K562 (cell line): ENCODE measurements at regions not wholly inside any gene's neighbourhood (a gene's known extent, or its start where the extent isn't known, plus 50 kb on each side); places are given as distances from the start of the nearest gene placed in this dataset.

Experiments
- ATAC-seq: fragments of 200-7000 bp; cut with Tn5 transposase; 3 replicates; pipeline ENCODE4 v1.9.1; 2020; ENCODE audit warnings: moderate library complexity
- BruUV-seq: library from RNA; stranded (reverse); fragments of 400-500 nt; replicated peaks from 2 replicates; lab custom pipeline; 2021; lab: Mats Ljungman, UMichigan
- CTCF ChIA-PET: fragments of 300-600 bp; formaldehyde crosslinking; extraction: SDS; loops from one replicate; lab custom pipeline; 2021; ENCODE audit warnings: low intra/inter-chr PET ratio; lab: Yijun Ruan, JAX
- POLR2A ChIA-PET: fragments of 300-600, 350-650 bp; sonication (Branson Sonifier 250); formaldehyde crosslinking; extraction: SDS; loops from one replicate; lab custom pipeline; 2021; ENCODE audit warnings: antibody characterized with exemption, inconsistent platforms; lab: Yijun Ruan, JAX
- DNase-seq, 4 experiments: peaks; one replicate each; pipeline versions ENCODE4 v3.0.0 to v3.0.0-alpha.2; 2011 to 2018; ENCODE audit warnings: low spot score in 3 of 4, mixed read lengths in 3 of 4; ENCODE audit errors: extremely low read depth in 1 of 4
- FAIRE-seq: peaks from 2 replicates; lab custom pipeline; 2011; peaks lifted over from hg19 to GRCh38; lab: Jason Lieb, UNC
- H2AFZ ChIP-seq: 2 replicates; pipeline ENCODE4 v1.6.0; 2011; ENCODE audit warnings: low read depth, low read length, control low read depth, inconsistent platforms
- H3K27ac ChIP-seq: fragments of 200-600 bp; 3 replicates; pipeline ENCODE4 v1.8.0; 2011; ENCODE audit warnings: low read depth, mild to moderate bottlenecking, control low read depth, inconsistent platforms, low read length, moderate library complexity, mixed read lengths; ENCODE audit errors: extremely low read depth
- H3K27me3 ChIP-seq, 2 experiments: fragments of 300-600 bp in 1 of 2; 2 replicates in 1 of 2; 3 replicates in 1 of 2; pipeline versions ENCODE4 v1.6.0 to v1.8.0; 2011; ENCODE audit warnings: inconsistent platforms in 2 of 2, low read length in 2 of 2, mild to moderate bottlenecking in 1 of 2, mixed read lengths in 1 of 2, moderate library complexity in 1 of 2; ENCODE audit not compliant: control insufficient read depth in 2 of 2, insufficient read depth in 2 of 2
- H3K36me3 ChIP-seq: fragments of 300-600 bp; 3 replicates; pipeline ENCODE4 v1.8.0; 2011; ENCODE audit warnings: mild to moderate bottlenecking, low read length, inconsistent platforms; ENCODE audit not compliant: control insufficient read depth, insufficient read depth
- H3K4me1 ChIP-seq, 2 experiments: fragments of 200-600 bp in 1 of 2; replicated peaks in 1 of 2; 2 replicates in 1 of 2; 3 replicates in 1 of 2; pipeline versions ENCODE4 v1.5.1 to v1.8.0; 2011; ENCODE audit warnings: inconsistent platforms in 2 of 2, low read length in 2 of 2, mild to moderate bottlenecking in 1 of 2, mixed read lengths in 1 of 2, moderate library complexity in 1 of 2; ENCODE audit not compliant: control insufficient read depth in 2 of 2, insufficient read depth in 2 of 2
- H3K4me2 ChIP-seq: 2 replicates; pipeline ENCODE4 v1.6.1; 2011; ENCODE audit warnings: low read length, control low read depth, inconsistent platforms, mixed read lengths; ENCODE audit not compliant: insufficient read depth
- H3K4me3 ChIP-seq: fragments of 200-600 bp; sonication (generic), shearing (Covaris generic); 2 replicates; pipeline ENCODE4 v1.5.1; 2016; ENCODE audit warnings: control low read depth, inconsistent platforms
- H3K79me2 ChIP-seq: fragments of 200-600 bp; 3 replicates; pipeline ENCODE4 v1.8.0; 2011; ENCODE audit warnings: low read length, inconsistent platforms; ENCODE audit not compliant: control insufficient read depth, insufficient read depth
- H3K9ac ChIP-seq, 2 experiments: 2 replicates each; pipeline versions ENCODE4 v1.6.0 to v1.6.1; 2011; ENCODE audit warnings: low read depth in 2 of 2, low read length in 2 of 2, control low read depth in 1 of 2, inconsistent platforms in 1 of 2, mild to moderate bottlenecking in 1 of 2, mixed read lengths in 1 of 2; ENCODE audit not compliant: insufficient read depth in 1 of 2
- H3K9me1 ChIP-seq: one replicate; pipeline ENCODE4 v1.6.0; 2011; ENCODE audit warnings: inconsistent platforms, mild to moderate bottlenecking, low read length, moderate library complexity; ENCODE audit not compliant: control insufficient read depth, insufficient read depth
- H3K9me3 ChIP-seq: replicated peaks from 2 replicates; pipeline ENCODE4 v1.5.1; 2011; ENCODE audit warnings: low read depth, low read length, inconsistent platforms; ENCODE audit not compliant: control insufficient read depth, insufficient read depth
- H4K20me1 ChIP-seq: replicated peaks from 2 replicates; pipeline ENCODE4 v1.6.1; 2011; ENCODE audit warnings: low read length, inconsistent platforms, mixed read lengths; ENCODE audit not compliant: control insufficient read depth, insufficient read depth
- ARID3B ChIP-seq: fragments of 250-450 bp; sonication (Bioruptor Pico); IDR thresholded peaks from 2 replicates; pipeline ENCODE4 v1.4.0; 2020; ENCODE audit warnings: borderline replicate concordance
- BDP1 ChIP-seq: IDR thresholded peaks from 3 replicates; pipeline ENCODE4 v1.6.1; 2011; ENCODE audit not compliant: insufficient read length, insufficient read depth
- CHD4 ChIP-seq: fragments of 200-600 bp; sonication (generic); IDR thresholded peaks from 3 replicates; pipeline ENCODE4 v1.6.1; 2012; ENCODE audit warnings: low read depth, mild to moderate bottlenecking, mixed read lengths, low read length, inconsistent platforms; ENCODE audit not compliant: insufficient read depth, insufficient replicate concordance, poor library complexity, severe bottlenecking
- FOXK2 ChIP-seq, 2 experiments: fragments of 450-650 bp; IDR thresholded peaks in 1 of 2; conservative IDR thresholded peaks in 1 of 2; 2 replicates each; pipeline ENCODE4 v1.6.1; 2016; ENCODE audit warnings: low read depth in 2 of 2, mild to moderate bottlenecking in 1 of 2
- JUND ChIP-seq, 2 experiments: IDR thresholded peaks; 2 replicates in 1 of 2; 3 replicates in 1 of 2; pipeline ENCODE4 v1.6.1; 2011; ENCODE audit warnings: borderline replicate concordance in 2 of 2, low read depth in 2 of 2, low read length in 2 of 2, improper control_type of control experiment in 1 of 2, missing biosample characterization in 1 of 2, missing genetic modification characterization in 1 of 2, missing genetic modification reagents in 1 of 2
- MED1 ChIP-seq: sonication (generic); formaldehyde crosslinking; IDR thresholded peaks from 2 replicates; pipeline ENCODE4 v1.8.1; 2023; ENCODE audit warnings: missing genetic modification reagents, borderline replicate concordance
- RAD51 ChIP-seq: fragments of 450-650 bp; IDR thresholded peaks from 2 replicates; pipeline ENCODE4 v1.7.1; 2016; ENCODE audit warnings: low read depth, mild to moderate bottlenecking, borderline replicate concordance
- RBFOX2 ChIP-seq: fragments of 200-400 bp; formaldehyde crosslinking; IDR thresholded peaks from 2 replicates; pipeline ENCODE4 v1.6.1; 2017; ENCODE audit warnings: low read depth, mild to moderate bottlenecking, low read length, moderate library complexity
- SRF ChIP-seq, 2 experiments: fragments of 250-450, 450-650 bp in 1 of 2; sonication (Bioruptor Pico) in 1 of 2; sonication (generic) in 1 of 2; formaldehyde crosslinking; IDR thresholded peaks; 2 replicates each; pipeline versions ENCODE4 v1.5.0 to v1.5.1; 2020 to 2022; ENCODE audit warnings: mild to moderate bottlenecking in 1 of 2, missing genetic modification reagents in 1 of 2
- XRCC4 ChIP-seq: IDR thresholded peaks from one replicate; pipeline ENCODE4 v1.6.1; 2011; ENCODE audit not compliant: insufficient read depth, insufficient read length; ENCODE audit errors: extremely low read depth
- ZFP36 ChIP-seq: fragments of 150-350 bp; IDR thresholded peaks from 2 replicates; pipeline ENCODE4 v1.6.1; 2018; ENCODE audit warnings: low read length, low read depth; ENCODE audit not compliant: partially characterized antibody
- WGBS: fragments of 100-300 bp; shearing (Covaris generic); methylation state at CpG from one replicate; pipeline ENCODE4 v1.1.6; 2016; ENCODE audit warnings: low coverage, mixed read lengths; ENCODE audit not compliant: insufficient coverage; ENCODE audit errors: missing lambda C conversion rate; 5-methylcytosine and 5-hydroxymethylcytosine counted together
- in situ Hi-C: fragments of 300-500 bp; cut with MboI; formaldehyde crosslinking; loops from 4 replicates; pipeline ENCODE4 v1.15.0; 2018; ENCODE audit warnings: inconsistent platforms, mixed read lengths
- intact Hi-C: fragments of 100-400 bp; cut with micrococcal nuclease; formaldehyde crosslinking; loops from 2 replicates; pipeline ENCODE4 v1.14.2; 2022
- TF ChIP-seq, protein P1 (sequence below): IDR thresholded peaks from 2 replicates; pipeline ENCODE4 v1.6.1; 2011; ENCODE audit warnings: borderline replicate concordance, low read depth, mild to moderate bottlenecking, moderate library complexity, low read length; ENCODE audit not compliant: insufficient read depth, poor library complexity, severe bottlenecking

GRCh38 chr4:160386846-160387245, 1284.0 kb downstream of the RAPGEF2 start:
- FAIRE-seq (no peak), DNase-seq (no peak), ATAC-seq (no peak)
- Histone ChIP-seq H4K20me1 (no peaks in the 10 kb centered on the region), H3K4me3 (no peak overlapping the region), H3K4me1 (no peaks in the 10 kb centered on the region), H2AFZ (no peak overlapping the region), H3K36me3 (no peaks in the 10 kb centered on the region), H3K79me2 (no peaks in the 10 kb centered on the region), H3K9me1 (no peaks in the 10 kb centered on the region), H3K27me3 (no peaks in the 10 kb centered on the region), H3K4me2 (no peak overlapping the region), H3K9ac (no peak overlapping the region), H3K27ac (no peak overlapping the region), H3K9me3 (no peaks in the 10 kb centered on the region)
- TF ChIP-seq XRCC4 (no peak), RAD51 (no peak), SRF (CRISPR knock-in tag; IDR thresholded peaks at IDR 0.05) (no peak), CHD4 (no peak)
- ChIA-PET CTCF (no interaction called here), POLR2A (no interaction called here)
- intact Hi-C loops, result no loop called here
- no TSS peak for BruUV-seq
- in situ Hi-C loops, result no loop called here

DNA sequence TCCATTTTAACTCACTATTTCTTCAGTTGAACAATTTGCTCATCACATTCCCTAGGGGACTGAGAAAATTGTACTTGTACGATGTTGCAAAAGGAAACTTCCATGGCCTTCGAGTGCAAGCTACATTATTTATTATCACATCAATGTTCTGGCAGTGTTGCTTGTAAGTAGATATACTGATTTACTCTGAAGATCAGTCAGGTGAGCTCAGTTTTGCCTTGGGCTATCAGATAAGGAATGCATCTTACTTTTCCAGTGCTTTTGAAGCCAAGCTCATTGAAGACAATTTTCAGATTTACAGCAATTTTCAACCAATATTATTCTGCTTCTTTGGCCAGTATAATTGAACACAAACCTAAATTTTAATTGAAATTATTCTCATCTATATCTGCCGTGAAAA, 1296.9 kb downstream of the RAPGEF2 start:
- no peak for ATAC-seq
- Histone ChIP-seq H3K4me3 (no peak overlapping the region), H3K36me3 (no peaks in the 10 kb centered on the region), H2AFZ (no peak overlapping the region), H3K79me2 (no peaks in the 10 kb centered on the region), H3K9me3 (no peaks in the 10 kb centered on the region), H4K20me1 (no peaks in the 10 kb centered on the region), H3K27ac (no peak overlapping the region), H3K4me1 (no peaks in the 10 kb centered on the region), H3K9ac (no peak overlapping the region), H3K4me2 (no peak overlapping the region), H3K27me3 (no peaks in the 10 kb centered on the region), H3K9me1 (no peaks in the 10 kb centered on the region)
- CTCF ChIA-PET, result no interaction called here
- intact Hi-C loops (no loop called here), in situ Hi-C loops (no loop called here)
- 0% methylated on average over 1 of the region's 3 CpGs for WGBS
- DNase-seq, result no peak
- no peak for FAIRE-seq
- POLR2A ChIA-PET, result no interaction called here
- BruUV-seq, result no TSS peak
- TF ChIP-seq ARID3B (no peak), FOXK2 (conservative IDR thresholded peaks at IDR 0.05 in 1 of 2, IDR thresholded peaks at IDR 0.05 in 1 of 2; ENCODE audit: low read depth in 2 of 2) (no peak), ZFP36 (no peak), RBFOX2 (no peak), MED1 (CRISPR knock-in tag) (no peak), BDP1 (no peak), JUND (IDR thresholded peaks at IDR 0.05; ENCODE audit: borderline replicate concordance, low read depth, low read length) (no peak), JUND (tag; IDR thresholded peaks at IDR 0.05; ENCODE audit: borderline replicate concordance, low read depth, low read length) (no peak)
- TF ChIP-seq, protein P1, sequence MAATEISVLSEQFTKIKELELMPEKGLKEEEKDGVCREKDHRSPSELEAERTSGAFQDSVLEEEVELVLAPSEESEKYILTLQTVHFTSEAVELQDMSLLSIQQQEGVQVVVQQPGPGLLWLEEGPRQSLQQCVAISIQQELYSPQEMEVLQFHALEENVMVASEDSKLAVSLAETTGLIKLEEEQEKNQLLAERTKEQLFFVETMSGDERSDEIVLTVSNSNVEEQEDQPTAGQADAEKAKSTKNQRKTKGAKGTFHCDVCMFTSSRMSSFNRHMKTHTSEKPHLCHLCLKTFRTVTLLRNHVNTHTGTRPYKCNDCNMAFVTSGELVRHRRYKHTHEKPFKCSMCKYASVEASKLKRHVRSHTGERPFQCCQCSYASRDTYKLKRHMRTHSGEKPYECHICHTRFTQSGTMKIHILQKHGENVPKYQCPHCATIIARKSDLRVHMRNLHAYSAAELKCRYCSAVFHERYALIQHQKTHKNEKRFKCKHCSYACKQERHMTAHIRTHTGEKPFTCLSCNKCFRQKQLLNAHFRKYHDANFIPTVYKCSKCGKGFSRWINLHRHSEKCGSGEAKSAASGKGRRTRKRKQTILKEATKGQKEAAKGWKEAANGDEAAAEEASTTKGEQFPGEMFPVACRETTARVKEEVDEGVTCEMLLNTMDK, result no peak
